Glutamatergic neuron (in vitro differentiated cells): ENCODE measurements at regions not wholly inside any gene's neighbourhood (a gene's known extent, or its start where the extent isn't known, plus 50 kb on each side); places are given as distances from the start of the nearest gene placed in this dataset.

ENCODE experiments used
- DNase-seq: peaks from one replicate; pipeline ENCODE4 v3.0.0; 2022
- H3K27ac Mint-ChIP-seq: one replicate; pipeline ENCODE4 v1.8.0; 2020; ENCODE audit warnings: mild to moderate bottlenecking, mixed read lengths, inconsistent platforms; ENCODE audit not compliant: unreplicated experiment
- H3K27me3 Mint-ChIP-seq: one replicate; pipeline ENCODE4 v1.8.0; 2020; ENCODE audit warnings: mild to moderate bottlenecking, moderate library complexity, mixed read lengths, inconsistent platforms; ENCODE audit not compliant: unreplicated experiment
- H3K36me3 Mint-ChIP-seq: one replicate; pipeline ENCODE4 v1.8.0; 2020; ENCODE audit warnings: mild to moderate bottlenecking, mixed read lengths, inconsistent platforms; ENCODE audit not compliant: unreplicated experiment
- H3K4me1 Mint-ChIP-seq: one replicate; pipeline ENCODE4 v1.8.0; 2020; ENCODE audit warnings: mild to moderate bottlenecking, low read depth, mixed read lengths, inconsistent platforms; ENCODE audit not compliant: unreplicated experiment
- H3K4me3 Mint-ChIP-seq: one replicate; pipeline ENCODE4 v1.8.0; 2020; ENCODE audit warnings: mild to moderate bottlenecking, mixed read lengths, inconsistent platforms; ENCODE audit not compliant: unreplicated experiment
- H3K9me3 Mint-ChIP-seq: one replicate; pipeline ENCODE4 v1.8.0; 2020; ENCODE audit warnings: mild to moderate bottlenecking, moderate library complexity, mixed read lengths, inconsistent platforms; ENCODE audit not compliant: unreplicated experiment
- CTCF ChIP-seq: fragments of 200-600 bp; sonication (generic); IDR thresholded peaks from one replicate; pipeline ENCODE4 v1.5.0; 2021; ENCODE audit not compliant: partially characterized antibody, unreplicated experiment

- Mint-ChIP-seq H3K36me3 (peaks cover 14% of the 10 kb centered on the region), H3K4me3 (no peak overlapping the region), H3K27ac (no peak overlapping the region), H3K9me3 (peaks cover 7% of the 10 kb centered on the region), H3K4me1 (no peaks in the 10 kb centered on the region), H3K27me3 (no peaks in the 10 kb centered on the region)
- no peak for TF ChIP-seq CTCF
- no peak for DNase-seq
Measured at GRCh38 chr11:130787092-130787616, 129.1 kb downstream of the SNX19 start.

GRCh38 chr11:130787973-130788570 lies 128.2 kb downstream of the SNX19 start:
- no peak for DNase-seq
- peaks cover 7% of the 10 kb centered on the region for H3K9me3 Mint-ChIP-seq
- H3K36me3 Mint-ChIP-seq: peaks cover 14% of the 10 kb centered on the region
- H3K4me1 Mint-ChIP-seq: no peaks in the 10 kb centered on the region
- TF ChIP-seq CTCF: no peak
- no peak overlapping the region for H3K4me3 Mint-ChIP-seq
- no peaks in the 10 kb centered on the region for H3K27me3 Mint-ChIP-seq
- no peak overlapping the region for H3K27ac Mint-ChIP-seq

- Mint-ChIP-seq H3K27ac (no peak overlapping the region), H3K4me3 (no peak overlapping the region), H3K27me3 (no peaks in the 10 kb centered on the region), H3K36me3 (peaks cover 14% of the 10 kb centered on the region), H3K4me1 (no peaks in the 10 kb centered on the region), H3K9me3 (peaks cover 7% of the 10 kb centered on the region)
- no peak for TF ChIP-seq CTCF
- DNase-seq: no peak
Measured at GRCh38 chr11:130789056-130789640, 127.1 kb downstream of the SNX19 start.

- Mint-ChIP-seq H3K27me3 (no peaks in the 10 kb centered on the region), H3K9me3 (peaks cover 7% of the 10 kb centered on the region), H3K4me3 (no peak overlapping the region), H3K27ac (no peak overlapping the region), H3K36me3 (peaks cover 14% of the 10 kb centered on the region), H3K4me1 (no peaks in the 10 kb centered on the region)
- TF ChIP-seq CTCF: no peak
- DNase-seq: no peak
Measured at GRCh38 chr11:130790689-130791088, 125.6 kb downstream of the SNX19 start.

GRCh38 chr11:130792772-130793171 lies 123.5 kb downstream of the SNX19 start:
- no peak overlapping the region for H3K27ac Mint-ChIP-seq
- peaks cover 7% of the 10 kb centered on the region for H3K9me3 Mint-ChIP-seq
- no peak for TF ChIP-seq CTCF
- no peak for DNase-seq
- H3K4me3 Mint-ChIP-seq: no peak overlapping the region
- H3K36me3 Mint-ChIP-seq: peaks cover 15% of the 10 kb centered on the region
- H3K27me3 Mint-ChIP-seq: peaks cover 2% of the 10 kb centered on the region
- no peaks in the 10 kb centered on the region for H3K4me1 Mint-ChIP-seq
